Hippocampal formation (tissue), 2 donors: ENCODE measurements at regions not wholly inside any gene's neighbourhood (a gene's known extent, or its start where the extent isn't known, plus 50 kb on each side); places are given as distances from the start of the nearest gene placed in this dataset.

Experiments used
- DNase-seq, 2 donors: peaks; one replicate each; lab custom pipeline; 2025; lab: John Stamatoyannopoulos, UW

- no peak for DNase-seq
Observed at GRCh38 chr3:180092889-180093288, 56.2 kb upstream of the PEX5L start.

DNA sequence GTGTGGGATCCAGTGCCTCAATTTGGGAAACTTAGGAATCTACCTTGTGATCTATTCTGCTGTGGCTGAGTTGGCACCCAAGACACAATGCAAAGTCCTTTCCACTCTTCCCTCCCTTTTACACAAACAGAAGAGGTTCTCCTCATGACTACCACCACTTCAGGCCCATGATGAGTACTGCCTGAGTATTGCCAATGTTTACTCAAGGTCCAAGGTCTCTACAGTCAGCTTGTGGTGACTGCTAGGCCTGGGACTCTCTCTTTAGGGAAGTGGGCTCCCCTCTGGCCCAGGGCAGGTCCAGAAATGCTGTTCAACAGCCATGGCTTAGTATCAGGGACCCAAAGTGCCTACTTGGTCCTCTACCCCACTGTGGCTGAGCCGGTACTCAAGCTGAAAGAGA lies 56.8 kb upstream of the PEX5L start:
- DNase-seq, result no peak

- no peak for DNase-seq
Observed at GRCh38 chr3:180097626-180098025, 60.9 kb upstream of the PEX5L start.

- no peak for DNase-seq
Observed at GRCh38 chr3:180102134-180102533, 65.4 kb upstream of the PEX5L start.

DNA sequence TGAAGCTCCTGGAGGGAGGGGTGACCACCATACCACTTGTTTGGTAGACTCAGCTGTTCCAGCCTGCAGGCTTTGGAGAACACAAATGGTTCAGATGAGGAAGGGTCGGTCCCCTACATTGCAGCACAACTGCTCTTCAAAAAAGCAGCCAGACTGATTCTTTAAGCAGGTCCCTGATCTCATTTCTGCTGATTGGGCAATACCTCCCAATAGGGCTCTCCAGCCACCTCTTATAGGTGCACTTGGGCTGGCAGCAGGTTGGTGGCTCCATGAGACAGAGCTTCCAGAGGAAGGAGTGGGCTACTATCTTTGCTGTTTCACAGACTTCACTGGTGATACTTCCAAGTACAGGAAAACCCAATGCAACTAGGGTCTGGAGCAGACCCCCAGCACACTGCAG lies 65.9 kb upstream of the PEX5L start:
- no peak for DNase-seq

- DNase-seq, result no peak
Observed at GRCh38 chr3:180116203-180116602, 79.5 kb upstream of the PEX5L start.

- no peak for DNase-seq
Observed at GRCh38 chr3:180116658-180117057, 79.9 kb upstream of the PEX5L start.

DNA sequence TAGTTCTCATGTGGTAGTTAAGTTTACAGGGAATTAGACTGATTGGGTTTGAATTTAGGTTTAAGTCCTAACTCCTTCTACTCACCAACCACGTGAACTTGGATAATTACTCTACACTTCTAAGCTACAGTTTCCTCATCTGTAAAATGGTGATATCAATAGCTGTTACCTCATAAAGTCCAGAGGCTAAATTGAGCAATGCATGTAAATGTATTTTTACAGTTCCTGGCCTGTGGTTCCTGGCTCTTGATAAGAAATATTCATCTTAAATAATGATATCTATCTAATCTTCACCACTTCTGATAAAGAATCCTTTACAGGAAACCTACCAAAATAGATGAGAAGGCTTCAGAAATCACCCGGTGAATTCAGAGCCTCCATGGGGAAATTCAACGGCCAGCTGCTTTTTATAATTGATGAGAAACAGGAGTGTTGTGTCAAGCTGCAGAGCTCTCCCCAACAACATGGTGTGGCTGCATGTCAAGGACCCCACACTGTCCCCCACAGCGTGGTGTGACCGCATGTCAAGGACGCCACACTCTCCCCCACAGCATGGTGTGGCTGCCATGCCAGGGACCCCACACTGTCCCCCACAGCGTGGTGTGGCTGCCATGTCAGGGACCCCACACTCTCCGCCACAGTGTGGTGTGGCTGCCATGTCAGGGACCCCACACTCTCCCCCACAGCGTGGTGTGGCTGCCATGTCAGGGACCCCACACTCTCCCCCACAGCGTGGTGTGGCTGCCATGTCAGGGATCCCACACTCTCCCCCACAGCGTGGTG lies 80.8 kb upstream of the PEX5L start:
- no peak for DNase-seq

DNA sequence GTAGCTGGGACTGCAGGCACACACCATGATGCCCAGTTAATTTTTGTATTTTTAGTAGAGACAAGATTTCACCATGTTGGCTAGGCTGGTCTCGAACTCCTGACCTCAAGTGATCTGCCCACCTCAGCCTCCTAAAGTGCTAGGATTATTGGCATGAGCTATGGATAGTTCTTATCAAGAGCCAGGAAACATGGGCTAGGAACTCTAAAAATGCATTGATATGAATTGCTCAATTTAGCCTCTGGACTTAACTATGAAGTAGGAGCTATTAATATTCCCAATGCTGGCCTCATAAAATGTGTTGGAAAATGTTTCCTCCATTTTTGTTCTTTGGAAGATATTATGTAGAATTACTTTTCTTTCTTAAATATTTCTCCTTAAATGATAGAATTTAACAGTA lies 82.8 kb upstream of the PEX5L start:
- no peak for DNase-seq

DNA sequence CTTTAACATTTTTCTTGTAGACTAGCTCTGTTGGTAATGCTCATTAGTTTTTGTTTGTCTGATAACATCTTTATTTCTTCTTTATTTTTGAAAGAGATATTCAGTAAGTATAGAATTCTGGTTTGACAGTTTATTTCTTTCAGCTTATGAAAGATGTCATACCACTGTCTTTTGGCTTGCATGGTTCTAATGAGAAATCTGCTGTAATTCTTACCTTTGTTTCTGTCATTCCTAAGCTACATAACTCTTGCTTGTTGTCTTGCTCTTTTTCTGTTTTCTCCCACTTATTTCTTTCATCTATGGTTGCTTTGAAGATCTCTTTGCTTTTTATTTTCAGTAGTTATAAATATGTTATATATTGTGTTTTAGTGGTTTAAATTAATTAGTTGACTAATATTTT lies 87.2 kb upstream of the PEX5L start:
- no peak for DNase-seq

- DNase-seq, result no peak
Observed at GRCh38 chr3:180131169-180131568, 94.4 kb upstream of the PEX5L start.

DNA sequence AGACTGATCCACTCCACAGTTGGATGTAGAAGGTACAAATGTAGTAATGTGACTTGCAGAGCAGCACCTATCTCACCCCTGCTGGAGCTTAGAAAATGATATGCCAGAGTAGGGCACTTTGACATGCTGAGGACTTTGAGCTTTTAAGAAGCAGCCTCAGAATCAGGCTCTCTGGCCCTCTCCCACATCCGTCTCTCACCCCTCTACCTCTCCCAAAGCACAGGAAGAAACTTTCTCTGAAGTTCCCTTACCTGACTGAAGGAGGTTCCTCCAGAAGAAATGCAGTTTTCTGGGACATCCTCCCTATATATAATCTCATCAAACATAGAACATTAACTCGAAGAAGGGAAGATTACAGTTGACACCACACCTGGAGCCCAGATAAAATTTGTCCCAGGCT lies 98.4 kb upstream of the PEX5L start:
- DNase-seq, result no peak

DNA sequence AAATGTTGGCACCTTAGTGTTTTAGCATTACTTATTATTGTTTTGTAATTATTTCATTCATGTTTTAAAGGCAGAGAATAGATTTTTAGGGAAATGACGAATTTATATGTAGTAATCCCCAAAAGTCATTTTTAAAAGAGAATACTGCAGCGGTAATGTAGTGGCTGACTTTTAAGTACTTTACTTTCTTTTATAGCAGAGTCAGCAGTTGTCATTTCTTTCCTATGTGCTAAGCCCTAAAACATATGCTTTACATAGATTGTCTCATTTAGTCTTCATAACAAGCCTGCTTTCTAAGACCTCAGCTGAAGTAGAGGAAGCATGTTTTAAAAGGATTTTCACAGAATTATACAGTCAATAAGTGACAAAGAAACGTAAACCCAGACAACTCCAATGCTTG lies 102.1 kb upstream of the PEX5L start:
- DNase-seq, result no peak

DNA sequence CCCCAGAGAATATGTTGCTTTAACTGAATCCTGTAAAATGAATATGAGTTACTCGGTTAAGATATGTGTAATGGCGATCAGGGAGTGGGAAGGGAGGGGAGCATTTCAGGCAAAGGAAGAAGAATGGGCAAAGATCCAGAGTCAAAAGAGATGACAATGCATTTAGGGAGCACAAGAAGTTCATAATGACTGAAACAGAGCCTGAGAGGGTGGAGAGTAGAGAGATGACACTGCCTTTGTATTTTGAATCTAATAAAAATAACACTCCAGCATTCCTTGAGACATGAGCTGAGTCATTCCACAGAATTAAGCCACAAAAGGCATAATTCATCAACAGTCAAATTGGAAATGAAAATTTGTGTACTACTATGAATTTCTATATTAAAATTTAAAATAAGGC lies 105.3 kb upstream of the PEX5L start:
- no peak for DNase-seq

- no peak for DNase-seq
Observed at GRCh38 chr3:180142472-180142871, 105.7 kb upstream of the PEX5L start.

GRCh38 chr3:180161770-180162169 lies 125.0 kb upstream of the PEX5L start:
- DNase-seq, result no peak

- DNase-seq, result no peak
Observed at GRCh38 chr3:180175572-180175971, 138.8 kb upstream of the PEX5L start.

DNA sequence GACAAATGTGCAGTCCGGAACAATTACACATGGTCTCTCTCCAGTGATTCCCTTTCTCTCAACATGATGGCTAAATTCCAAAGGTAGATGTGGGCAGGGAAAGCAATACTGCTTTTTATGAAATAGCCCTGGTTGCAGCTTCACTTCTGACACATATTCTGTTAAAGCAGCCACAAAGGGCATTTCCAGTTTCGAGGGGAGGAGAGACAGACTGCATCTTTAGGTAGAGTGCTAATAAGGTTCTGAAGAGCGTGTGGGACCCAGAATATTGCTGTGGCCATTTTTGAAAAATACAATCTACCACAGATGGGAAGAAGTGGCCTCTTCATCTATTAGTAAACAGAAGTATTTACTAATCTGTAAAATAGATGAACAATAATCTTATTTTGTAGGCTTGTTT lies 139.3 kb upstream of the PEX5L start:
- DNase-seq, result no peak

DNA sequence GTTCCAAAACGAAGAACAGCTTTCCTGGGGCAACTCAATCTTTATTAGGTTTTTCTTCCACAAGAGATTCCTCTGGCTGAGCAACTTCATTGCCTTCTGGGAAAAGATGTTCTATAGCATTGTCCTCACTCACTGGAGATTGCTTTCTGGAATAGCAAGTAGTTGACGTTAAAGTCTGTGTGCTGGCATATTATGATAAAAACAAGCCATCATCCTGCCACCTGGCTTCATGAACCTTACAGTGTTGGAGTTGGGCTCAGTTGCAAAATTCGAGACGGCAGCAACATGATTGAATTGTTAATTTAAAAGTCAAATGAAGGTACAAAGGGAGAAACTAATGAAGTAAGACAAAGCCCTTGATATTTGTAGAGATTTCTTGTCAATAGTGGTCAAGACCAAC lies 140.5 kb upstream of the PEX5L start:
- DNase-seq, result no peak

DNA sequence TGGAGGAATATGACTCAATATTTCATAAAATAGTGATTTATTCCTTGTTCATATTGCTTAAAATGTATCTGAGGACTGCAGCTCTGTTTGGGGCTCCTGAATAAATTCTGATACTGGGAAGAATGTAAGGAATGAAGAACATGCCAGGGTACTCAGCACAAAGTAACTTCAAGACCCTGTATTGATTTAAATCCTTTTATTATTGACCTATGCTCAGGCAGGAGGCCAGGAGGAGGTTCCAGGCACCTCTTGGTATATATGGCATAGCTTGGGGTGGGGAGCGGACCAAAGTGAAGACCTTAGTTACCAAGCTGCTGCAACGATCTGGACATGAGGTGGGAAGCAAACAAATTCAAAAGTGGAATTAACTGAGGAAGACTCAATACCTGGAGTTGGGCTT lies 142.8 kb upstream of the PEX5L start:
- no peak for DNase-seq

DNA sequence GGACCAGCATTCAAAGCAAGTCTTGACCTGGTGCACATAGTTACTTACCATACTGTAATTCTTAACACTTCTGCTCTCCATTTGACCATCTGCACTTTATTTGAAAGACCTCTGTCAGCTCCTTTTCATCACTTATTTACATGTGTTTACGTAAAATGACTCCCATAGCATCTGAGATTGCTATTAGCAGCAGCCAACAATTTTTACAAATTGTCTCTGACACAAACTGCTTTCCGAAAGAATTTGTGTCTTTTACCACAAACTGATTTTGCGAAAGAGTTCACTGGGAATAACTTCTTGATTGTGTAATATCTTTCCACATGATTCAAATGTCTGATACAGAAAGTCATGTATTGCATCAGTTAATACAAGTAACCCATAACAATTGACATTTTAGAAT lies 144.1 kb upstream of the PEX5L start:
- DNase-seq, result no peak

GRCh38 chr3:180181387-180181786 lies 144.7 kb upstream of the PEX5L start:
- DNase-seq, result no peak

DNA sequence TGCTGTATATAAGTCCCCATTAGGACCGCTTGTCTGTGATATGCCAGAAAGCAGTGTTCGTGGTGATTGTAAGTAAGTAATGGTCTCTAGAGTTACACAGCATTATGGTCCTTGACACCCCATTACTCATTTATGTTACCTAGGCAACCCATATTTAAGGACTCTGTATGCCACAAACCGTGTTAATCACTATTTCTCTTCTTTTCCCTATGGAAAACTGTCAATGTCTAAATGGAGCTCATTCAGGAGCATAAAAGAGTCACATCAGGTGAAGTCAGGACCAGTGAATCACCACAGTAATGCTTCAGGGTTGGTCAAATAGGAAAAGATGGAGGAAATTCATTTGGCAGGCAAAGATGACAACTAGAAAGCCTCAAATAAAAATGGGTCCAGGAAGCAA lies 146.6 kb upstream of the PEX5L start:
- DNase-seq, result no peak

DNA sequence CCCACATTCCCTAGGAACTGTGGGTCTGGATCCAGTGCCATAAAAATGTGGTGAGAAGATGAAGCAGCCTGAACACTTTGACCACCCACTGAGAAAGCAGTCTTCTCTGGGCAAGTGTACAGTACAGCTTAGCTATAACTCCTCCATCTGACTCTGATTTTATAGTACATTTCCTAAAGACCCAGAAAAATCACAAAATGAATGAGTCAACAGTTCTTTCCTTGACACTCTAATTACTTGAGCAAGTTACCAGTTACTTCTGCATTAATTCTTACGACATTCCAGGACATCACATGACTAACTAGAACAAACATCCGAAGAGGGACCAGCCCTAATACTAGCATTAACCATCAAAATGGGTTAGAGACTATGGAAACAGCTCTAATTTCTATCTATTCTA lies 148.1 kb upstream of the PEX5L start:
- no peak for DNase-seq
